AG09309 (cell line): ENCODE measurements at regions not wholly inside any gene's neighbourhood (a gene's known extent, or its start where the extent isn't known, plus 50 kb on each side); places are given as distances from the start of the nearest gene placed in this dataset.

Experiments
- DNase-seq: peaks from one replicate; pipeline ENCODE4 v3.0.0-alpha.2; 2010; ENCODE audit warnings: low read depth
- H3K4me3 ChIP-seq: 2 replicates; pipeline ENCODE4 v1.5.1; 2011; ENCODE audit warnings: mild to moderate bottlenecking, low read depth, low read length, moderate library complexity; ENCODE audit not compliant: control insufficient read depth
- TF ChIP-seq, protein P1 (sequence below): IDR thresholded peaks from 2 replicates; pipeline ENCODE4 v1.5.1; 2011; ENCODE audit warnings: mild to moderate bottlenecking, low read depth, low read length, inconsistent platforms; ENCODE audit not compliant: insufficient read depth, control insufficient read depth; ENCODE audit errors: missing control alignments

DNA sequence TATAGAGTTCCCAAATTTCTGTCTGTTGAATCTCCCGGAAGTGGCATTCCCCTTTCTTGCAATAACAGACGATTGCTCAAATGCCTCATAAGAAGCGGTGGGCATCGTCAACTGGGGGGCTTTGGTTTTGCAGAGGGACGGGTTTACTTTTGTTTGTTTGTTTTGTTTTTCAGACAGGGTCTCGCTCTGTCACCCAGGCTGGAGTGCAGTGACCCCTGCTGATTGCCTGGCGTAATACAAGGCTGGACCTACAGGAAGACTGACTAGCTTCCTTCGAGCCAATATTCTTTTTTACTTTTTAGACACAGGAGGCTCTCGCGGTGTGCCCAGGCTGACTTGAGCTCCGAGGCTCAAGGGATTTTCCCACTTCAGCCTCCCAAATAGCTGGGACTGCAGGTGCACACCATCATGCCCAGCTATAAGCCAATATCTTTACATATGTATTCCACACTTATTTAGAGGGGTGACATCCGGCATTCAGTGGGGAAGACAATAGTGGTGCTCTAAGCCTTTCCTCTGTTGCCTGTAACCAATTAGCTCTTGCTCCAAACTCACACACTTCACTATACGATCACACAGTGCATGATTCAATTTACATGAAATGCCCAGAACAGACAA lies 58.1 kb downstream of the FHIP2A start:
- TF ChIP-seq, protein P1, sequence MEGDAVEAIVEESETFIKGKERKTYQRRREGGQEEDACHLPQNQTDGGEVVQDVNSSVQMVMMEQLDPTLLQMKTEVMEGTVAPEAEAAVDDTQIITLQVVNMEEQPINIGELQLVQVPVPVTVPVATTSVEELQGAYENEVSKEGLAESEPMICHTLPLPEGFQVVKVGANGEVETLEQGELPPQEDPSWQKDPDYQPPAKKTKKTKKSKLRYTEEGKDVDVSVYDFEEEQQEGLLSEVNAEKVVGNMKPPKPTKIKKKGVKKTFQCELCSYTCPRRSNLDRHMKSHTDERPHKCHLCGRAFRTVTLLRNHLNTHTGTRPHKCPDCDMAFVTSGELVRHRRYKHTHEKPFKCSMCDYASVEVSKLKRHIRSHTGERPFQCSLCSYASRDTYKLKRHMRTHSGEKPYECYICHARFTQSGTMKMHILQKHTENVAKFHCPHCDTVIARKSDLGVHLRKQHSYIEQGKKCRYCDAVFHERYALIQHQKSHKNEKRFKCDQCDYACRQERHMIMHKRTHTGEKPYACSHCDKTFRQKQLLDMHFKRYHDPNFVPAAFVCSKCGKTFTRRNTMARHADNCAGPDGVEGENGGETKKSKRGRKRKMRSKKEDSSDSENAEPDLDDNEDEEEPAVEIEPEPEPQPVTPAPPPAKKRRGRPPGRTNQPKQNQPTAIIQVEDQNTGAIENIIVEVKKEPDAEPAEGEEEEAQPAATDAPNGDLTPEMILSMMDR: peak; percentile 71
- H3K4me3 ChIP-seq: no peak overlapping the region
- no peak for DNase-seq

DNA sequence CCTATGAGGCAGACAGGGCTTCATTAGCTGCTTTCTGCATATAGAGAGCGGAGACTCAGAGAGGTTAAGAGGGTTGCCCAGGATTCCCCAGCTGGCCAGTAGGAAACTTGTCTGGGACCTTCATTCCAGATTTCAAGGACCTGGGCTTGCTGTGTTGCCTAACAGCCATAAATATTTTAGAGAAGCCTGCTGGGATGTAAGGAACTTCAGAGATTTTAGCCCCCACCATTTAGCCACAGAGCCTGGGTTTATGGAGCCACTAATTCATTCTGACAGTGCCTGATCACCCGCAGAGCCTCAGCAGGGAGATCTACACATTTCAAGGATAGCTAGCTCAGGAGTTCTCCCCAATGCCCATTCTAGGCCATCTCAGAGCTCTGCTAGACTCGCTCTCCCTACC lies 56.6 kb upstream of the TRUB1 start:
- TF ChIP-seq, protein P1: no peak
- H3K4me3 ChIP-seq: no peak overlapping the region
- no peak for DNase-seq

DNA sequence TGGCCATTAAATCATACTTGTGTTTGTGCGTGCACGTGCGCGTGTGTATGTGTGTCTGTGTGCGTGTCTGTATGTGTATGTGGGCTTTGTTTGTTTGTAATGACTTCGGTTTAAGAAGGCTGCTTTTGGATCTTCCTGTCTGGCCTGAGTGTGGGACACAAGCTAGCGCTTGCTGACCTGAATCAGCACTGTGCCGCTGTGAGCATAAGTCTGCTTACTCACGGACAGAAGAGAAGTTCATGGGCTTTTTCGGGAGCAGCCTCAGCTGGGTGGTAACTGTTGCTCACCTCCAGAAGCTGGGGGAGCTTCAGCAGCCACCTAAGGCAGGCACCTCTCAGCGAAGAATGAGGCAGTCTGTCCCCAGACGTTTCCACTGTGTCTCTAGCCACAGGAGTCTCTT lies 56.1 kb upstream of the TRUB1 start:
- TF ChIP-seq, protein P1: no peak
- no peak for DNase-seq
- H3K4me3 ChIP-seq: no peak overlapping the region

DNA sequence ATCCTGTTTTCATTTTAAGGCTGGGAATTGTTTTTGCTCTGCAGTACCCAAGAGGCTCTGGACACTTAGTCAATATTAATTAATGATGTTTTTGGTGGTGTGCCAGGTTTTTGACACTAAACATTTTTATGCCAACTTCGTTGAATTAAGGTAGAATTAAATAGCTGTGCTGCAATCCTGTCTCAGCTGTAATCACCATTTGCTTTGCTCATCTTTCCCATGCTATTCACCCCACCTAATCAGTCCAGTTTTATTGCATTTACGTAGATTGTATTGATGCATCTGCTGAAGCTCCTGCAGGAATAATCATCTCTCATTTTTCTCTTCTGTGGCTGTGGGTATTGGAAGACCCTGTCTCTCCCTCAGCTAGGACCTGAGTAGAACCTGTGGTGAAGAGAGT lies 52.6 kb upstream of the TRUB1 start:
- no peak for DNase-seq
- TF ChIP-seq, protein P1: no peak
- no peak overlapping the region for H3K4me3 ChIP-seq
